Retina (tissue), 1 donor: ENCODE measurements at regions not wholly inside any gene's neighbourhood (a gene's known extent, or its start where the extent isn't known, plus 50 kb on each side); places are given as distances from the start of the nearest gene placed in this dataset.

ENCODE experiments used
- DNase-seq: peaks from one replicate; pipeline ENCODE4 v3.0.0-alpha.2; 2016

DNA sequence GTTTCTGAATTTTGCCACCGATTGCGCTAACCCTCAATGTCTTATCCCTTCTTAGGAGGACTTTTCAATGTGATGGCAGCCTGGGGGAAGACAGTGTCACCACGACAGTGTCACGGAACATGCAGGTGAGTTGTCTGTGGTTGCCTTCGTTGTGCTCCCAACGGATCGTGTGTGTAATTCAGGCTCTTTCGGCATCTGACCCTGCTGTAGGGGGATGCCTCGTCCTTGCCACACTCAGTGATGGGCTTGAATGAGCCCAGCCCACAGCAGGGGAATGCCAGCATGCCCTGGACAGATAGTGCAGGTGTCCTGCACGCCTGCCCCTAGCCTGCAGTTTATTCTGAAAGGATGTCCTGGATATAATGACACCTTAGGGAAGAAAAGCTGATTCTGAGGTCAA, 123.8 kb upstream of the RTL1 start:
- no peak for DNase-seq

DNA sequence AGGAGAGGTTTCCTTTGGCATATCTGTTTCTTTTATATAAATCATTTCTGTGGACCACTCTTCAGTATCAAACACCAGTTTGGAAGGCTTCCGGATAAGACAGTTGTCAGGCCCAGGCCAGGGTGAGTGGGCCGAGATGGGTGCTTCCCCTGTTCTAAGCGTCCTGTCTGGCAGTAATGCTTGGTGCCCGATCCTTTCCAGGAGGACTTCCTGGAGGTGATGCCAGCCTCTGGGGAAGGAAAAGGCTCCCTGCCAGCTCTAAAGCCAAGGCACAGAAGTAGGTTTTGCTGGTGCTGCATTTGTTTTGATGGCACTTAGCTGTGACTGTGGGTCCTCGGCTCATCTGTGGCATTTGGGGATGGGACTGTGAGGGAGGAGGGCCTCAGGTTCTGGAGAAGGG, 124.4 kb upstream of the RTL1 start:
- no peak for DNase-seq

DNA sequence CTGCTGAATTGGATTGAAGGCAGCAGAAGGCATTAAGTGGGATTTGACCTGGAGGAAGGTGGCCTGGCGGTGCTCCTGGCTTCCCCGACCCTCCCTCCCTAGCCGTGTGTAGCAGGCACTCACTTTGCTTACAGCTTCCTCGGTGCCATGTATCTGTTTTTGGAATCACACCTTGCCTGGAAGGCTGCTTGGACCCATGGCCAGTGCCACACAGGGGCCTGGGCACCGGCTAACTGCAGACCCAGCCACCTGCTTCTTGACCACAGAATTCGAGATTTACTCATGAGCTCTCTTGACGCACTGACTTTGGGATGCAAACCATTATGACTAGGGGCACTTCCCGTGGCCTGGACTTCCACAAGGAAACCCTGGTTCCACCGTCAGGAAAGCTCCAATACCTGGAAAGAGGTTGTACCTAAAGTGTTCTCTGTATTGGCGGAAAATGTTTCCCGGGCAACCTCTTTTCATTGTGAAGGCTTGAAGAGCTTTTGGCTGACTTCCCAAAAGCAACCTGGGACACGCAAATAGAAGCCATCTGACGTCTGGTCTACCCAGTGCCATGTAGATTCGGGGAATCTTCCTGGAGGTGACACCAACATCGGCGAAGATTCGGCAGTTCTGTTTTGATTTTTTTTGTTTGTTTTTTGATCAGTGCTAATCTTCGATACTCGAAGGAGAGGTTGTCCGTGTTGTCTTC, 125.6 kb upstream of the RTL1 start:
- DNase-seq = no peak

DNA sequence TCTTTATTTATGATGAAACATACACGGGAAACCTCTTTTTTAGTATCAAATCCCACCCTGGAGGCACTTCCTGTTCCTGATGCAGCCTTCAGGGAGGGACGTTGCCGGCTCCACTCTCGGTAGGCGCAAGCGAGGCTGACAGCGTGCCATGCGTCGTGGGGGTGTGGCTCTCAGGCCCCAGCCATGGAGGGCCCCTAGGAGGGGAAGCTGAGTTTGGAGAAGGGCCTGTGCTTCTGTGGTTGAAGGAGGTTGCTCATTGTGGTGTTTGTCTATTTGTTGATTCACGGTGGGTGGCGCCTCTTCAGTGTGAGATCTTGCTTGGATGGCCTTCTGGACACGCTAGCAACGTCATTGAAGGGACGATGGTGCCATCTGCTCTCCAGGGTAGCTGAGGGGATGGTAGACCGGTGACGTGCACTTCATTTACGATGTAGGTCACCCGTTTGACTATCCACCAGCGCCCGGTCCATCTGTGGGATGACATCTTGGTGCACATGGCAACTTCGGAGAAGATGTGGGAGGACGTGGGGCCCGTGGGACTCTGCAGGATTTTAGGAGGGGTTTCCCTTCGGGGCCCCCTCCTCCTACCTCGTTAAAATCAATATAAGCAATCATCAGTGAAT, 126.3 kb upstream of the RTL1 start:
- DNase-seq = no peak

DNA sequence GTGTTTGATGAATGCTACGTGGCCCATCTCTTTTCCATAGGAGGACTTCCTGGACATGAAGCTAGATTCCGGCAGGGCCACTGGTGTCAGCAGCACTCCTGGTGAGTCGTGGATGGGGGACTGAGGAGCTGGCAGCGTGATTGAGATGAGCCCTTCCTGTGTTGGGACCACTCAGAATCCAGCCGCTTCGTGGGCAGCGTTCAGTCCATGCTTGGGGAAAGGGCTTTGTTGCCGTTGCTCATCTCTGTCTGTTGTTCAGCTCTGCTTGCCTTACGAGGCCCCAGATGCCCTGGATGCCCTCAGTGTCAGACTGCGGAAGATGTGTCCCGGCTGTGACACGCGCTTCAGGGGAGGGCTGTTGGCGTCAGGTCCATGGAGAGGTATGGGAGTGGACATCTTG, 127.1 kb upstream of the RTL1 start:
- DNase-seq = no peak

DNA sequence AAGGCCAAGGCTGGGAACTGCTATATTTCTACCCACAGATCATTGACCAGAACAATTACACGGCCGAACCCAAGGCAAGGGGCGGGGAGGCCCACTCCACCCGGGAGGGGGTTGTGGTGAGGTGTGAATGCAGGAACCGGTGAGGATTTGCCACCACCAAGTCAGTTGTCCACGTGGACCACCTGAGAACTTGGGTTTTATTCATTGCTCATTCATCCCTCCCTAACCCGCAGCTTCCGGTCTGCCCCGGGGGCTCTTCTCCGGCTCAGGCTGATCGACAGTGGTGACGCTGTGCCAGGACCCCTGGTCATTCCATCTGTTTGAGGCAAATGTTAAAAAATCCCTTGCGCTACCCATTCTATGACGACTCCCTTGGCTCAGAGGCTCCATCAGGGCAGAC, 127.7 kb upstream of the RTL1 start:
- no peak for DNase-seq

DNA sequence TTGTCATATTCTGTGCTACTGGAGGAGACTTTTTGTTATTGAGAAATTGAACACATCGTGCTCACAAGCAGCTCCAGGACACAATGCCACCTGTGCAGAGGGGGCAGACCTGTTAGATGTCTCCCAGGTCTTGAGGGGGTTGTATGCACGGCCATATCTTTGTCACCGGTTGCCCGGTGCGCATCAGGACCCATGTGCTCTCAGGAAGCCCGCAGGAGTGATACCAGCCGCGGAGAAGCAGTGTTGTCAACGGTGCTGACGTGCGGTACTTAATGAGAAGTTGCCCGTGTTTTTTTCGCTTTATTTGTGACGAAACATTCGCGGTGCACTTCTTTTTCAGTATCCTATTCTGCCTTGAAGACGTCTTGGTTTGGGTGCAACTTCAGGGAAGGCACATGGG, 128.2 kb upstream of the RTL1 start:
- no peak for DNase-seq

DNA sequence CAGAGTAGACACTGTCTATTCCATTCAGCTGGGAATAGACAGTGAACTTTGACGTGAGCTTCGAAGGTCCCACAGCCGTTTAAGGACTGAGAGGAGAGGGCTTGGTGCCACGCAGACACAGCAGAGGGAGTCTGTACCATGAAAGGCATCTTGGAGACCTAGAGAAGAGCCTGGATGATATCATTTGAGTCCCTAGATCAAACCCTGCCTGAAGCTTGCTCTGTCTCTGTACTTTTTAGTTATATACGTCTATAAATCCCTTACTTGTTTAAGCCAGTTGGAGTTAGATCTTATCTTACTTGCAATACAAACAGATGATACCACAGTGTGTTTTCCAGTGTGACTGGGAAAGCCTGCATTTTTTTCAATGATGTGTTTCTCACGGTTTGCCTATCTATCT, 128.9 kb upstream of the RTL1 start:
- no peak for DNase-seq

DNA sequence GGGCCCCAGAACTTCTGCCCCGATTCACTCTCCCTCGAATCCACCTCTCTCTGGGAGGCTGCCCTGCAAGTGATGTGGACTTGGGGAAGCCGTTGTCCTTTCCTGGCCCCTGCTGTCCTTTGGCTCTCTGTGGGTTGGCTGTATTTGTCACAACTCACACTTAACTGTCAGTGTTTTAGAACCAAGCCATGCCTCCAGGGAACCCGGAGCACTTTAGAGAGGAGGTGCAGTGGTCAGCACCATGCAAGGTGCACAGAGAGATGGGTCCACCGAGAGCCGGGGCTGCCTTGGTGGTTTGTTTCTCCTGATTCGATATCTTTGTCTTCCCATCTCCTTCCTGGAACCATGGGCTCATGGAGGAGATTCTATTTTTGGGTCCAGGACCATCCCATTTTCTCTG, 129.5 kb upstream of the RTL1 start:
- no peak for DNase-seq

DNA sequence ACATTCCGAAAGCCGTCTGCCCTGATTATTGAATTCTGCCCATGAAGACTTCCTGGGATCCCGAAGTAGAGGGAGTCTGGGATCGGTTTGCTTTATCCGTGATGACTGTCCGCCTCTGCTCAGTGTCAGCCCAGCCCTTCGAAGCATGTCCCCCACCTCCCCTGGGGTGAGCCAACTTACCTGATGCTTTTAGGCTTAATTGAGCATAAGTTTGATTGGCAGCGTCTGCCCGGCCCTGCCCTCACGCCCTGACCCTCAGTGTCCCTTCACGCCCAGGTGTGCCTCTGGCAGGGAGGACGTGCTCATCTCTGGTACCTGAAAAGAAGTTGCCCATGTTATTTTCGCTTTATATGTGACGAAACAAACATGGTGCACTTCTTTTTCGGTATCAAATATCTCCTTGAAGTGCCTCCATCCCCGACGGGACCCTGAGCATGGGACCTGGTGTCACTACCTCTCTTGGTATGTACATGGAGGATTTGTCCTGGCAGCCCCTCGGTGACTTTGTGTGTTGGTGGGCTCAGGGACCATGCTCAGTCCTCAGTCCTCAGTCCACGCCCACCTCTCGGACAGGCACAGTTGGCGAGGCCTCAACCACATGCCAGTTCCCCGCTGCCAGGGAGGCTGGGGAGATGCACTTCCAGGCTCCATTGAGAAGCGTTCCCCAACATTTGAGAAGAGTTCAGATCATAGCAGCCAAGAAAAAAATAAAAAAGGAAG, 130.1 kb upstream of the RTL1 start:
- DNase-seq = no peak

DNA sequence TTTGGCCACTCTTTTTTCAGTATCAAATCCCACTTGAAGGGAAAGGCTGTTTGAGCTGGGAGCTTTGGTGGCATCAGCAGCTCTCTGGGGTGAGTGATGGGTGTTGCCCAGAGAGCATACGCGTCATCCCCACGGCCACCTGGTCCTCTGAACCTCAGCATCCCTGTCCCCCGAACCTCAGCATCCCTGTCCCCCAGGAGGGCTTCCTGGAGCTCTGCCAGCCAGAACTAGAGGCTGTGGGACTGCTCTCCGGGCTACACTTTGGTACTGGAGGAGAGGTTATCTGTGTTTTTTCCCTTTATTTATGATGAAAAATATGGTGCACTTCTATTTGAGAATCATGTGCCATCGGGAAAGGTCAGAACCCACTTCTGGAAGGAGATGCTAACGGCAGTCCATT, 131.5 kb upstream of the RTL1 start:
- DNase-seq = no peak

DNA sequence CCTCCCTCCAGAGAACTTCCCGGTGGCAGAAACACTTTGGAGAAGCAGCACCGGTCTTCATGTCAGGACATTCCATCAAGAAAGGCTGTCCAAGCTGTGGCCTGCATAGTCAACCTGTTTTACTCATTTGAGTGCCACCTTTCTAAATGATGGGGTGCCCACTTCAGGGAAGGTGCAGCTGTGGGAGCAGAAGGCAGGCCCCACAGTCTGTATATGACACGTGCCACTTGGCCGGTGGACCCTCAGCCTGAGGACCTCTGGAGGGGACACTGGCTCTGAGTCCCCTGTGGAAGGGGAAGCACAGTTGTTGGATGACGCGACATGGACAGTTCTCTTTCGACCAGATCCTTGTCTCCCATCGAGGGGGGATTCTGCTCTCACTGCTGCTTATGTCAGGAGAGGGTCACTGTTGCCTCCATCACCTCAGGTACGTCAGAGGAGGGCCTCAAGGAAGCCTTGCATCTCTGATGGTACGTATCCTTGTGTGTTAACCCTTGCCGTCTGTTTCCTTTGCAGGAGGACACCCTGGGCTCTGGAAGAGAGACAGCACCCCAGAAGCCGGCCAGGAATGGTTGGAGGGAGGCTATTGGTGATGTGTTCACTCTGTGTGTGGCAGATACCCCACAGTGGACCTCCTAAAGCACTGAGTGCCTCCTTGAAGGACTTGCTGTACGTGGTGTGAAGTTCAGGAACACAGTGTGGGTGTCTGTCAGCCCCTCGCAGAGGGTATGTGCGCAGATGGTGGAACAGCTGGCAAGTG, 132.1 kb upstream of the RTL1 start:
- no peak for DNase-seq

DNA sequence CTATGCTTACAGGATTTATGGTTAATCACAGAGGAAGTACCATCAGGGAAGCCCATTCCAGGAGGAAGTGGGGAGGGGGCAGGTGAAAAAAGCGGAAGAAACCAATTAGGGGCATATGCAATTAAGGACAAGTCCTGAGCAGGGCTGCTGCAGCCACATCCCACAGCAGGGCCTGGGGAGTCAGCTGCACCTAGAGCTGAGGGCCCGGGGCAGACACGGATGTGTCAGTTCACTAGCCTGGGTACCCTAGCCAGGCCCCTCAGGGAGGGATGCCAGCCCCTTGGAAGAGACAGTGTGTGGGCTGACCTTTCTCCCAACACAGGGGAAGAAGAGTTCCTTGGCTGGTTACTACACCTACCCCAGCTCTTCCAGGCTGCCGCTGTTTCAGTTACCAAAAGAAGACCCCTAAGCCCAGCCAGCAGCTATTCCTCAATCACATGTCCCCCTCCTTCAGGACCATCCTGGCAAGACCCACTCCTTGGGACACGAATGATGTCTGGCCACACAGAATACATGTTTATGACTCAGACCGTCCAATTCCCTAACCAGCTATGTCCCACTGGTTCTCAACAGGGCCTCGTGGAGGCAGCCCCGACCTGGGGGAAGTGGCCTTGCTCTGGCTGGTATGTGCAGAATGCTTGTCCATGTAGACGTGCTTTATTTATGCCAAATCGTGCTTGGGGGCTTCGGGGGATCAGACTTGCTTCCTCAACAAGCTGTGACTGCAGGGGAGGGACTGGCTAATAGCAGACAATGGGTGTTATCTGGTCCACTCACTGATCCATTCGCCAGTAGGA, 133.7 kb upstream of the RTL1 start:
- no peak for DNase-seq

DNA sequence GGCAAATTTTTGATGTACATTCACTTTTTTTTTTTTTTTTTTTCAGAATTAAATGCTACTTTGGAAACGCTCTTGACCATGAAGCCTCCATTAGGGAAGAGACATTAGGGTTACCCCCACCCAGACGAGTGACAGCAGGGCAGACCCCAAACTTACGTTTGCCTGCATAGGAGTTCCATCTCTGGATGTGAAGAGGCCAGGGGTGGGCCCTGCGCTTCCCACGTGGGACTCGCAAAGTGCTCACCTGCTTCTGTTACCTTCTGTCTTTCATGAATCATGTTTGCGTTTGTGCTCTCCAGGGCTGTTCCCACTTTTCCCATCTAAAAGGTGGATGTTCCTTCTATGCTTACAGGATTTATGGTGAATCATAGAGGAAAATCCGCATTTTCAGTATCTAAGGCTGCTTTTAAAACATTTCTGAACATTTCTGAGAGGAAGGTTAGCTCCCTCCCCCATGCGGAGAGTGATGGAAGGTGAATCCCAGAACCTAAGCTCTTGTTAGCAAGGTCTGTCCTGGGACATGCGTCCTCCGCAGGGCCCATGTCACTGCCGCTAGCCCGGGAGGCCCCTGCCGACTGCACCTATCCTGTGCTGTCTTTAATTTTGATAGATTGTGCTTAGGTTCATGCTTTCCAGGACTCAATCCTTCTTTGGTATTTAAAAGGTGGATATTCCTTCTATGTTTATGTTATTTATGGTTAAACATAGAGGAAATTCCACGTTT, 135.7 kb upstream of the RTL1 start:
- DNase-seq = no peak

DNA sequence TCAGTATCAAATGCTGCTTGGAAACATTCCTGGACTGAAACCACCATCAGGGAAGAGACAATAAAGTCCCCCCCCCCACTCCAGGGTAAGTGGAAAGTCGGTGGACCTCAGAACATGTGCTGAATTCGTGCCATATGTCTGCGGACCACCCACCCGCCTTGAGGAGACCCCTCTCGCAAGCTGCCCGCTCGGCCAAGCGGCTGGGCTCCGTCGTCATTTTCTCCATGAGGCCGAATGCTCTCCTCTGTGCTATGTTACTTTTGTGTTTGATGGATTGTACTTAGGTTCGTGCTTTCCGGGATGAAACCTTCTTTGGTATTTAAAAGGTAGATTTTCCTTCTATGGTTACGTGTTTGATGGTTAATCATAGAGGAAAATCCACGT, 136.2 kb upstream of the RTL1 start:
- no peak for DNase-seq

DNA sequence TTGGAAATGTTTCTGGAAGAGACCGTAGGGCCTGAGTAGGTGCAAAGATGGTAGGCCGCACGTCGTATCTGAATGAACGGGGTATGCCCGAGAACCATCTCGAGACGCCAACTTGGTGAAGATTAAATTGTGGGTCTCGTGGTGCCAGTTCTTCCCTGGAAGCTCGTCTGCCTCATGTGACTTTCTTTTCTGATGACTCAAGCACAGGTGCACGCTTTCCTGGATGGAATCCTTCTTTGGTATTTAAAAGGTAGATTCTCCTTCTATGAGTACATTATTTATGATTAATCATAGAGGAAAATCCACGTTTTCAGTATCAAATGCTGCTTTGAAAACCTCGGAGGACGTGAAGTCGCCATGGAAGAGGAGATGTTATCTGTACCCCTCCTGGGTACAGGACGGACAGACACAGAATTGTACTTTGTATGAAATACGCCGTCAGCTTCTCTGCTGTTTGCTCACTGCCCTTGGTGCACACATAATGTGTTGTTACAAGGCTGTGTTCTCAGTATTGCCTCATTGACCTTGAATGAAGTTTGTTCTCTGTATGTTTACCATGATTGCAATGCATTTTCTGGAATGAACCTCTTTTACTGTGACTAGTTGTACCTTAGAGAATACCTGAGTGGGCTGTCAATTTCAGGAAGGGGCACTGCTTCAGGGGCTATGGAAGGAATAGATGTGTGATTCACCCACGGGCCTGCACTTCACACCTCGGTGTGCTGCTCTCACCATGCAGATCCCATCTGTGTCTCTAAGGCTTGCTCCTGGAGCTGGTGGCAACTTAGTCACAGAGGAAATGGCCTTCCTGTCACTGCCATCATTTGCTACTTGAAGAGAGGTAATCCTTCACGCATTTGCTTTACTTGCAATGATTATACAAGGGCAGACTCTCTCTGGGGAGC, 137.3 kb upstream of the RTL1 start:
- no peak for DNase-seq

DNA sequence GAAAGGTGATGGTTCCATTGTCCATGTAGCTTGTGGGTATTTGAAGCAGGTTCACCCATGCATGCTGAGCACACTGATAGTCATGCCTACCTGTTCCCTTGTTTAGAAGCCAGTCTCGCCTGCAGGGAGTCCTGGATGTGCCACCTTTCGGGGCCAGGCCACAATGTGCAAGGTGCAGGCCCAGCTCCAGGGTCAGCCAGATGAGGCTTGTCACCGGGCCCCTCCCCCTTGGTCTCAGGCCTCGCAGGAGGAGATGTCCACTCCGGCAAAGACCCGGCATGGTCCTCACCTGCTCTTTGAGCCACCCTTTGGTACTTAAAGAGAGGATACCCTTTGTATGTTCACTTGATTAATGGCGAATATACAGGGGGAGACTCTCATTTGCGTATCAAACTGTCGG, 140.4 kb upstream of the RTL1 start:
- no peak for DNase-seq

DNA sequence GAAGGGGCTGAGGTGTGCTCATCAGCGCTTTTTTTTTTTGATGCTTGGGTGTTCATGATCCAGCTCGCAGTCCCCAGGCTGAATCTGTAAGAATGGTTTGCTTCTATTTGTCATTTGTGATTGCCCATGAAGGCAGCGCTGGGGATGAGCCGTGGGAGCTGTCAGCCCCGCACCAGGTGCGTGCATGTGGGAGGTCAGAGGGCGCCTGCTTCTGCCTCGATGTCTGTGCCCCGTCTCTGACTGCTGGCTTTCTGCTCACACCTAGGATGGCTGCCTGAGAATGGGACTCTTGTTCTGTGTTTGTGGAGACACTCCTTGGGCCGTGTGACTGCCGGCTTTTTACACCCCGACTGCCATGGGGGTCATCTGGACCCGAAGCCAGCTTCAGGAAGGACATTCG, 141.2 kb upstream of the RTL1 start:
- no peak for DNase-seq

DNA sequence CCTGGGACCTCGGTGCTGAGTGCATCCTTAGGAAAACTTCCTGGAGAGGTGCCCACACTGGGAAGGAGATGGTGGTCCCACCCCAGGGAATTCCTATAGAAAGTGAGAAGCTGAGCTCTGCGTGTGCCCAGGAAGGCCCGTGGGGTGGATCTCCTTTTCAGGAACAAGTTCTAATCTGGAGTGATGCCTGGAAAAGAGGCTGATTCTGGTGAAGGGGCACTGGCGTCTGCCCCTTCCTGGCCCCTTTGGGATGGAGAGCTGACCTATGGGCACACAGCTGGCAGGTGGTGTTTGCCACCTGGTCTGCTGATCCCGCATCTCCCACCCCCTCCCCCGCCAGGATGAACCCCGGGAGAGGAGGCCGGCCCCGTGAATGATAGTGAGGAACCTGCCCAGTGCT, 142.0 kb upstream of the RTL1 start:
- no peak for DNase-seq

DNA sequence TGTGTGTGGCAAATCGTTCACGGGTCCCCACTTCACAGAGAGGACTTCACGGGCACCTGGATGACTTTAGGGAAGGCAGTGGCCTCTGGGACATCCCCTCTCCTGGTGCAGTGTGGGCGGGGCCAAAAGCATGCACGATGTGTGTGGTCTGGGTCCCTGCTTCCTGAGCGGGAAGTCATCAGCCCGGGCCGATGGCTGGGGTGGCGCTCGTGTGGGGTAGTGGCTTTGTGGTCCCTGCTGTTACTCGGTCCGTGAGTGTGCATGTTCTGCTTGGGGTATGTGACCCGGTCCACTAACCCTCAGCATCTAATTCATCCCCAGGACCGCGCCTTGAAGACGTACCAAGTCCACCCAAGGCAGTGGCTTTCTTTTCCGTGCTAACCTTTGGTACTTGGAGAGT, 142.5 kb upstream of the RTL1 start:
- no peak for DNase-seq

DNA sequence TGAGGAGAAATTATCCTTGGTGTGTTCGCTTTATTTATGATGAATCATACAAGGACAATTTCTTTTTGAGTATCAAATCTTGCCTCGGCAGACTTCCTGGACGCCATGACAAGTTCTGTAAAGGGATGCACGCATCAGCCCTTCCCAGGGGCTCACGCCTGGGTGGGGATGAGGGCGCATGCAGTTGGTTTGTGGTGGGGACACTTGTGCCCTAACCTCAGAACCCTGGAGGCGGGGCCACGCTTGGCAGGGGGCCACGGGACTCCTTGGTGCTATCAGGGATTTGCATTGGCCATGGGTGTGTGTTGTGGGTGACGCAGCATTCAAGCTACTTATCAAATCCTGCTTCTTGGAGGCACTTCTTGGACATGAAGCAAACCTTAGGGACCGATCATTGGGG, 143.8 kb upstream of the RTL1 start:
- no peak for DNase-seq
